Inflammatory macrophage treated with lipopolysaccharide for 4 hours (primary cell): ENCODE measurements at regions not wholly inside any gene's neighbourhood (a gene's known extent, or its start where the extent isn't known, plus 50 kb on each side); places are given as distances from the start of the nearest gene placed in this dataset.
"Not testable (repeated sequence)": the region's sequence is repeated elsewhere in the genome, so short reads cannot be mapped to it uniquely, and the experiment has no call there.

Experiments
- DNase-seq: peaks from one replicate; pipeline ENCODE4 v3.0.0-alpha.2; 2020

GRCh38 chr3:105284876-105285275 is 81.8 kb upstream of the ALCAM start:
- DNase-seq: no peak

DNA sequence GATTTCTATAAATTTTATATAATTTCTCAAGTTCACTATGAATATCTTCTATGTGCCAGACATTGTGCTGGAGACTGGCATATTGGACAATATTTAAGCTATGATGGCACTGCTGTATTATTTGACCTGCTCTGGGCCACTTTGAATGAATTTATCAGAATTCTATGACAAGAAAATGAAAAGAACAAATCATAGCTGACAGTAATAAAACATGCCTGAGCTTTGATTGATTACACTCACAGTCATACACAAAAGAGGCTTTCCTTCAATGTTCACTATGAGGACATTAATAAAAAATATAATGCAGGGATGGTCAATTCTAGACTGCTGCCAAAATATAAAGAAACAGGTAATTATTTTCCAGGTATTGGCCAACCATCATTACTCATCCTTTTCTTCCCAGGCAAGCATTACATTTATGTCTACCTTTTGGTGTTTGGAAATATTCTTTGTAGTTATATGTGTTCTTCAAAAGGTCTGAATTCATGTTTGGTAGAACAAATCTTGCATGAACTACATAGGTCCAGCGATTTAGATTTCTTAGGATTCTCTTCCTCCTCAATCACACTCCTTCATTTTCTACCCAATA is 81.0 kb upstream of the ALCAM start:
- no peak for DNase-seq

GRCh38 chr3:105293441-105293840 is 73.3 kb upstream of the ALCAM start:
- DNase-seq: no peak

- not testable (repeated sequence) for DNase-seq
Observed at GRCh38 chr3:105296182-105296822, 70.4 kb upstream of the ALCAM start.

- DNase-seq: no peak
Observed at GRCh38 chr3:105304487-105304886, 62.2 kb upstream of the ALCAM start.

GRCh38 chr3:105315144-105315543 is 51.6 kb upstream of the ALCAM start:
- DNase-seq: peak; percentile 20

DNA sequence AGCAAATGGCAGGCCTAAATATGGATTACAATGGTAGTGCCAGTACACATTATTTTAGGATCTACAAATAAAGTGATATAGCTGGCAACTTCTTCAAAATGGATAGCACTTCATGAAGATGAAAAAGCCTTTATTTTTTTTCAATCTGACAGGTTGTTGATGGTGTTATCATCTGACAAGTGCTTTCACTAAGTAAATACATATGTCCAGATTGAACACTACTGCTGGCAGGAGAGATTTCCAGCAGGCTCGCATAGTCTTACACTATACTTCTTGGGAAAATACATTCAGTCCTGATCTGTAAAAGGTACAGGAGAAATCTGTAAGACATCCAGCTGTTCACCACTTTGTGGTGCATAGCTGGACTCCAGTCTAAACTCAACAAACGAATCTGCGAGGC is 50.9 kb upstream of the ALCAM start:
- no peak for DNase-seq

DNA sequence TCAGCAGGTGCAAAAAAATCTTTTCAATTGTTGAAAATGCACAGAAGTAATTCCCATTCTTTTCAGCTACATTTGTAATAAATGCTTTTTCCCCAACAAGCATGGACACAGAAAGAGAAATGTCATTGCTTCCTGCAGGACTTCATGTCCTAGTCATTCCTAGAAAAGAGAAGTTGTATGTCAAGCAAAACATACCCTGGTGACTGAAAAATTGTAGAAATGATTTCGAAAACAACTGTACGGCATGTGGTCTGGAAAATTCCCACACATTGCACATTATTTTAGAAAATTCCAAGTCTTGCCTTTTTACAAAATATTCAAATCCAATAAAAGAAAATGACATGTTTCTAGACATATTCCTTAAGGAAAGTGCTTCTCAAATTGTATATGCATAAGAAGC is 50.4 kb upstream of the ALCAM start:
- DNase-seq: peak; percentile 73
